GM12874 (cell line): ENCODE measurements at regions not wholly inside any gene's neighbourhood (a gene's known extent, or its start where the extent isn't known, plus 50 kb on each side); places are given as distances from the start of the nearest gene placed in this dataset.

Experiments used
- TF ChIP-seq, protein P1 (sequence below): IDR thresholded peaks from 2 replicates; pipeline ENCODE4 v1.5.1; 2011; ENCODE audit warnings: low read depth, mild to moderate bottlenecking, control low read depth, low read length, moderate library complexity; ENCODE audit not compliant: insufficient read depth

DNA sequence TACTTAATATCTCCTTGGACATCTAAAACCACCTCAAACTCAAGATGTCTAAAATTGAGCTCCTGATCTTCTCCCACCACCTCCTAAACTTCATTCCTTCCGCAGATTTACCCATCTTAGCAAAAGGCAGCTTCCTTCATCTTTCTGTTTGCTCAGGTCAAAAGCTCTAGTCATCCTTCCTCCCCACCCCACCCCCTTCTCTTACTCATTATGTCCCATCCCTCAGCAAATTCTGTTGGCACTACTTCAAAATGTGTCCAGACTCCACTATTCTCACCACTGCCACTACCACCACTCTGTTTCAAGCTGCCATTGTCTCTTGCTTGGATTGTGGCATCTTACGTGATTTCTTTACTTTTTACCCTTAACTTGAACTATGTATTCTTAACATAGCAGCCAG, 59.2 kb upstream of the ZDHHC17 start:
- TF ChIP-seq, protein P1, sequence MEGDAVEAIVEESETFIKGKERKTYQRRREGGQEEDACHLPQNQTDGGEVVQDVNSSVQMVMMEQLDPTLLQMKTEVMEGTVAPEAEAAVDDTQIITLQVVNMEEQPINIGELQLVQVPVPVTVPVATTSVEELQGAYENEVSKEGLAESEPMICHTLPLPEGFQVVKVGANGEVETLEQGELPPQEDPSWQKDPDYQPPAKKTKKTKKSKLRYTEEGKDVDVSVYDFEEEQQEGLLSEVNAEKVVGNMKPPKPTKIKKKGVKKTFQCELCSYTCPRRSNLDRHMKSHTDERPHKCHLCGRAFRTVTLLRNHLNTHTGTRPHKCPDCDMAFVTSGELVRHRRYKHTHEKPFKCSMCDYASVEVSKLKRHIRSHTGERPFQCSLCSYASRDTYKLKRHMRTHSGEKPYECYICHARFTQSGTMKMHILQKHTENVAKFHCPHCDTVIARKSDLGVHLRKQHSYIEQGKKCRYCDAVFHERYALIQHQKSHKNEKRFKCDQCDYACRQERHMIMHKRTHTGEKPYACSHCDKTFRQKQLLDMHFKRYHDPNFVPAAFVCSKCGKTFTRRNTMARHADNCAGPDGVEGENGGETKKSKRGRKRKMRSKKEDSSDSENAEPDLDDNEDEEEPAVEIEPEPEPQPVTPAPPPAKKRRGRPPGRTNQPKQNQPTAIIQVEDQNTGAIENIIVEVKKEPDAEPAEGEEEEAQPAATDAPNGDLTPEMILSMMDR: no peak

DNA sequence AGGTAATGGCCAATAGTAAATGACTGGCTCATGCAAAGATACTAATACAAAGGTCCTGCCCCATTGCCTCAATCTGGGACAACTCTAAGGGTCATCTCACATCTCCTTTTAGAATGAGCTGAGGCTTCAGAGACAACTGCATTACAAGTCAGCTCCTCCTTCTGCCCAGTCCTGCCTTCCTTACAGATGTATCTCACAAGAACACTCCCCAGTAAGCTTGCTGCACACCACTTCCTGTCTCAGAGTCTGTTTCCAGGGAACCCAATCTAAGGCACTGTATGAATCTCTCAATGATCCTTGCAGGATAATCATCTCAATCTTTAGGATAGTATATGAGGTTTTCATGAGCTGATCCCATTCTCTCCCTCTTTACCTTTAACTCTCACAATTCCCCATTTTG, 57.8 kb upstream of the ZDHHC17 start:
- TF ChIP-seq, protein P1: no peak

DNA sequence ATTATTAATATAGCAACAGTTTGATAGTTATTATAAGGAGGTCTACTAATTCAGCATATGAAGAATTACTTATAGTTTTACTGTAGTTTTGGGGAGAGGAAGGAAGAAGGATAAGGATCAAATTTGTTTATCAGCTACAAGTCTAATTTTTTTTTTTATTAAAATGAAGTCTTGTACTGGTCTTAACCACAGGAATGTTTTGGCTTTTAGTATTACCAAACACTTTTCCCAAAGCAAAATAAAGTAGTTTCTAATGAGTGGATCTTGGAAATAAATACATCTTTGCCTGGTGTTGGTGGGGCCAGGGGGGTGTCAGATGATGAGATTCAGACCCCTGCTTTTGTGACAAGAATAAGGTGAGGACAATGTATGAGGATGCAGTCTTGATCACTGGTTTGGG, 57.2 kb upstream of the ZDHHC17 start:
- TF ChIP-seq, protein P1: no peak

DNA sequence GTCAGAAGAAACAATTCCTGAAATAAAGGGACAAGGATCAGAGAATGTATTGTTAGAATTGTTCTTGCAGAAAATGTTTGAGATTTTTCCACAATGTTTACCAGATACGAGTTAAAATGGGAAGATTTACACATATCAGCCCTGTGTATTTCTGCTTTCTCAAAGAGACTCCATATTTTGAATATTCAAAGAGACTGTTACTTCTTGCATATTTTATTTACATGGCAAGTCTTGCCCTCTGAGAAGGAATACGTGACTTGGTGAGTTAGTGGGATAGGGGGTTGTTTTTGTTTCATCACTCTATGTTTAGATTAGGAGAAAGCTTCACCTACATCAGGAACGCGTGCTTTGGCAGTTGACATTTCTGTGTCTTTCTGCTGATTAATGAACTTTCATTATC, 56.1 kb upstream of the ZDHHC17 start:
- TF ChIP-seq, protein P1: no peak

DNA sequence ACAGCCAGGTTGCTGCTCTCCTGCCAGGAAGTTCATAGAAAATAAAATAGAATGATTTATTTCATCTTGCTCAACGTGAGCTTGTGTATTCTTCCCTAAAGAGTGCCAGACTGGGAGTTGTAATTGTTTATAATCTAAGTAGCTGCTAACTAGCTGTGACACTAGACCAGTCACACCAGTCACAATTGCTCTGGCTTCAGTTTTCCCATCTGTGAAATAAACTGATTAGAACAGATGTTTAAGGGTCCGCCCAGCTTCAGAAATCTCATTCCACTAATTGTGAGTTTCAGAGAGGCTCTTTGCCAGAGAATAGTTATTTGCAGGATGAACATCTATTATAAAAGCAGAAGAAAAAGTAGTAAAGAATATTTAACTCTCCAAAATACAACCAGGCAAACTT, 55.6 kb upstream of the ZDHHC17 start:
- TF ChIP-seq, protein P1: no peak

DNA sequence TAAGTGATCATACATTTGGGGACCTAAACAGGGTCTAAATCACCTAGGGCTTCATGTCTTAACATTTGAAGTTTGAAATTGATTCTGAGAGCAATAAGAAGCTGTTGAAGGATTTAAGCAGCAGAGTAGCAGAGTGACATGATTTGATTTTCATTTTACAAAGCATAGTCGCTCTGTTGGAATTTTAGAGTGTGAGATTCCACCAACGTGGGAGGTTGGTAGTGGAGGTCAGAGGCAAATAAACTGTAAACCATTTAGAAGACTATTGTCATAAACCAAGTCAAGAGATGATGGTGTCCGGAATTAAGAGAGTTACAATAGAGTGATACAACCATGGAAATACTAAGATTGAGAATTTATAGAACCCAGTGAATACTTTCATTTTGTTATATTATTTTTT, 52.7 kb upstream of the ZDHHC17 start:
- TF ChIP-seq, protein P1: no peak

DNA sequence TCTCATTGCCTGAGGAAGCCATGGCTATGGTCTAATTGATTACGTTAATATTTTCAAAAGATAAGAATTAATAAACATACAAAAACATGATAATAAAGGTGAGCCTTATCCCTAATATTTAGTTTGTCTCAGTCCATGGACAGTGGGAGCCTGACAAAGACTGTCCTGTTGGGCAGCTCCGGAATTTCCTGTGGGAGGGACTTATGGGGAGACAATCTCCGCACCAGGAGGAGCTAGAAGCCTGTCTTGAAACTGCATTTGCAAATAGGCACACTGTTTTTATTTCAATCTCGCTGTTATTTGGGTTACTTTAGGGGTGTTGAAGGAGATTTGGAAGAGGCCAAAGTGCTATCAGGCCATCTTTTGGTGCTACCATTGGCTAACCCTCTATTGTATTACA, 50.8 kb upstream of the ZDHHC17 start:
- TF ChIP-seq, protein P1: no peak

DNA sequence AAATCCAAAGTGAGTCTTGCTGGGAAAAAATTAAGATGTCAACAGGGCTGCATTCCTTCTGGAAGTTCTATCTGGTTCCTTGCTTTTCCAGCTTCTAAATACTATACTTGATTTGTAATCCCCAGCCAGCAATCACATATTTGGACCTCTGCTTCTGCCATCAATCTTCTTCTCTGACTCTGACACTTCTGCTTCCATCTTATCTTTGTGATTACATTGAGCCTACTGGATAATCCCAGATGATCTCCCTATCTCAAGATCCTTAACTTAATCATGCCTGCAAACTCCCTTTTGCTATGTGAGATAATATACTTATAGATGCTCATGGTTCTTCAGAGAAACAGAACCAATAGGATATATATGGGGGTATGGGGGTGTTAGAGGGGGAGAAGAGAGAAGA, 49.9 kb upstream of the ZDHHC17 start:
- TF ChIP-seq, protein P1: no peak
